ENCODE measurements at regions not wholly inside any gene's neighbourhood (a gene's known extent, or its start where the extent isn't known, plus 50 kb on each side); places are given as distances from the start of the nearest gene placed in this dataset.

DNA sequence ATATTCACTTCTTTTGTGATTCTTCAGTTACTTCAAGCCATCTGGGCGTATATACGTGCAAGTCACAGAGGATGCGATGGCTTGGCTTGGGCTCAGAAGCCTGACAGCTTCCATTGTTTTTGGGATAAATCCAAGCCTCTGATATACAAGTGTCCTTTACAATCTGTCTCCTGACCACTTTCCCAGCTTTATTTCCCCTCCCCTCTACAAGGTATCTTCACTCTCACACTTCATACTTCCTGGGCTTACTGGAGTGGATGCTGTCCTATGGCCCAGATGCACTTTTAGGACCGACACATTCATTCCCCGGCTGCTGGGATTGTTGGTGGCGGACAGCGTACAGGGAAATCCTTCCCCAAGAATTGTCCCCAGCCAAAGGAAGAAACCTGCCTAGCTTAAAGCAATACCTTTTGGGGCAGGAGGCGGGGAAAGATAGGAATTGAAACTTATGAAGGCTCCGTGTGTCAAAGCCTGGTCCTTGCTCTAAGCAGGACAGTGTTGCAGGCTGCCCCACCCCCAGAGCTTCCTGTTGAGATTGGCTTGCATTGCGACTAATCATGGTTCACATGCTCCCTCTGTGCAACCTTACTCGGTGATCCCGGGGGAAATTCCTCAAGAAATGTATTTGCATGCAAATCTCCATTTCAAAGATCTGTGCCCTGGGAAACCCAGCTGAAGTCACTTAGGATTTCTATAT lies 802.9 kb upstream of the ID2 start:
- TF ChIP-seq, protein P1, sequence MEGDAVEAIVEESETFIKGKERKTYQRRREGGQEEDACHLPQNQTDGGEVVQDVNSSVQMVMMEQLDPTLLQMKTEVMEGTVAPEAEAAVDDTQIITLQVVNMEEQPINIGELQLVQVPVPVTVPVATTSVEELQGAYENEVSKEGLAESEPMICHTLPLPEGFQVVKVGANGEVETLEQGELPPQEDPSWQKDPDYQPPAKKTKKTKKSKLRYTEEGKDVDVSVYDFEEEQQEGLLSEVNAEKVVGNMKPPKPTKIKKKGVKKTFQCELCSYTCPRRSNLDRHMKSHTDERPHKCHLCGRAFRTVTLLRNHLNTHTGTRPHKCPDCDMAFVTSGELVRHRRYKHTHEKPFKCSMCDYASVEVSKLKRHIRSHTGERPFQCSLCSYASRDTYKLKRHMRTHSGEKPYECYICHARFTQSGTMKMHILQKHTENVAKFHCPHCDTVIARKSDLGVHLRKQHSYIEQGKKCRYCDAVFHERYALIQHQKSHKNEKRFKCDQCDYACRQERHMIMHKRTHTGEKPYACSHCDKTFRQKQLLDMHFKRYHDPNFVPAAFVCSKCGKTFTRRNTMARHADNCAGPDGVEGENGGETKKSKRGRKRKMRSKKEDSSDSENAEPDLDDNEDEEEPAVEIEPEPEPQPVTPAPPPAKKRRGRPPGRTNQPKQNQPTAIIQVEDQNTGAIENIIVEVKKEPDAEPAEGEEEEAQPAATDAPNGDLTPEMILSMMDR (conservative IDR thresholded peaks at IDR 0.05; ENCODE audit: low read depth, low read length): no peak
- Histone ChIP-seq H2AFZ (ENCODE audit: low read depth) (no peak overlapping the region), H3K27ac (no peak overlapping the region)

DNA sequence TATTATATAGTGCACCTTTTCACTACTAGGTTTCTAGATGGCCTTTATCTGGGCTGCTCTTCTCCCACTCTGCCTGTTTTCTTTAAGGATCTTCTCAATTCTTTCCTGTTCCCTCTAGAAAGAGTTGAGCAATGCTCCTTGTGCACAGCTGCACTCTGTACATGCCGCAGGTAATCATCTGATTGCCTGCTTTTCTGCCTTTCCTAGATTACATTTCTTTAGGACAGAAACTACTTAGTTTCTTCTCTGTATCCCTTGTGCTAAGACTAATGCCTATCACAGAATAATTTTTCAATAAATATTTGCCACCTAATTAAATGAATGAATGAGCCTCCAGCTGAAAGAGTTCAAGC lies 802.4 kb upstream of the ID2 start:
- Histone ChIP-seq H3K27ac (no peak overlapping the region), H3K36me3 (ENCODE audit: insufficient read depth) (no peaks in the 10 kb centered on the region), H4K20me1 (ENCODE audit: insufficient read depth) (no peaks in the 10 kb centered on the region), H2AFZ (ENCODE audit: low read depth) (no peak overlapping the region), H3K4me1 (ENCODE audit: low read depth, poor library complexity, severe bottlenecking) (no peaks in the 10 kb centered on the region), H3K4me3 (IDR thresholded peaks at IDR 0.05; ENCODE audit: insufficient read depth, low read depth, low read length) (no peak overlapping the region), H3K79me2 (ENCODE audit: insufficient read depth, low read depth) (no peaks in the 10 kb centered on the region), H3K9ac (no peak overlapping the region), H3K4me2 (no peak overlapping the region), H3K27me3 (ENCODE audit: insufficient read depth, low read depth) (no peaks in the 10 kb centered on the region)
- TF ChIP-seq, protein P1 (conservative IDR thresholded peaks at IDR 0.05; ENCODE audit: low read depth, low read length): no peak

More for the DNA sequence above, 802.9 kb upstream of the ID2 start:
- Histone ChIP-seq H3K9ac (no peak overlapping the region), H3K36me3 (ENCODE audit: insufficient read depth) (no peaks in the 10 kb centered on the region), H3K4me1 (ENCODE audit: low read depth, poor library complexity, severe bottlenecking) (no peaks in the 10 kb centered on the region), H3K4me2 (no peak overlapping the region), H3K4me3 (IDR thresholded peaks at IDR 0.05; ENCODE audit: insufficient read depth, low read depth, low read length) (no peak overlapping the region), H3K27me3 (ENCODE audit: insufficient read depth, low read depth) (no peaks in the 10 kb centered on the region), H4K20me1 (ENCODE audit: insufficient read depth) (no peaks in the 10 kb centered on the region), H3K79me2 (ENCODE audit: insufficient read depth, low read depth) (no peaks in the 10 kb centered on the region)

DNA sequence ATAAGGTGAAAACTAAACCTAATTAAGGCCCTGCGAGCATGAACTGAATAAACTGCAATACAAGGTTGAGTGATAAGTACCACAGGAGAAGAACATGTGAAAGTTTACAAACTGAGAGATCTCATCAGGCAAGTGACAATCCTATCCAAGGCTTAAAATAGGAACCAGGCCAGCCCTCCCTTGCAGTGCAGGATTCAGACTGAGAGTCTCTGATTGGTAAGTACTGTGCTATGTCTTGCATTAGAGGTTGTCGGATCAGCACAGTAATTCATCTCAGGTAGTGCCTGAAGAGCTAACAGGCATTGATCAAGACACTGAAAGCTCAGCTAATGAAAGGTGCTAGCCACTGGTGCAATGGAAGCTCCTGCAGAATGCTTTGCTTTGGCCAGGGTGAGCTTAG lies 801.7 kb upstream of the ID2 start:
- H3K4me2 ChIP-seq: no peak overlapping the region

DNA sequence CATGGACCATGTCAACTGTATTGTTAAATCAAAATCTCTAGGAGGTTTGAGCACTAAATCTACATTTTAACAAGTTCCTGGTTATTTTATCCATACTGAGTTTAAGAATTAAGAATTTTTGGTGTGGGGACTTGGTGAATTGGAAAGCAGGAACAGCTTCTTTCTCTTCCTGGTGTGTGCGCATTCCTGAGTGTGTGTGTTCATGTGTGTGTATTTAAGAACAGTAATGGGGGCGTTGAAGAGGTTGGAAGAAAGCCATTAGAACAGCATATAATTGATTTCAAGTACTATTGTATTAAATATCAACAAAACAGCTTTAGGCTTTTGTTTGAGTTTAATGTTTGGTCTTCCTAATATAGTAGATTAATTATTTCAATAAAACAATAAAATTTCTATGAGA lies 801.3 kb upstream of the ID2 start:
- no peak overlapping the region for H3K4me2 ChIP-seq

More for the DNA sequence above, 801.7 kb upstream of the ID2 start:
- Histone ChIP-seq H4K20me1 (ENCODE audit: insufficient read depth) (no peaks in the 10 kb centered on the region), H3K27me3 (ENCODE audit: insufficient read depth, low read depth) (no peaks in the 10 kb centered on the region), H3K4me1 (ENCODE audit: low read depth, poor library complexity, severe bottlenecking) (no peaks in the 10 kb centered on the region), H3K9ac (no peak overlapping the region), H2AFZ (ENCODE audit: low read depth) (no peak overlapping the region), H3K36me3 (ENCODE audit: insufficient read depth) (no peaks in the 10 kb centered on the region), H3K27ac (no peak overlapping the region), H3K79me2 (ENCODE audit: insufficient read depth, low read depth) (no peaks in the 10 kb centered on the region), H3K4me3 (IDR thresholded peaks at IDR 0.05; ENCODE audit: insufficient read depth, low read depth, low read length) (no peak overlapping the region)
- TF ChIP-seq, protein P1 (conservative IDR thresholded peaks at IDR 0.05; ENCODE audit: low read depth, low read length): no peak

More for the DNA sequence above, 801.3 kb upstream of the ID2 start:
- Histone ChIP-seq H3K9ac (no peak overlapping the region), H3K36me3 (ENCODE audit: insufficient read depth) (no peaks in the 10 kb centered on the region), H3K79me2 (ENCODE audit: insufficient read depth, low read depth) (no peaks in the 10 kb centered on the region), H4K20me1 (ENCODE audit: insufficient read depth) (no peaks in the 10 kb centered on the region), H3K27me3 (ENCODE audit: insufficient read depth, low read depth) (no peaks in the 10 kb centered on the region), H3K27ac (no peak overlapping the region), H3K4me3 (IDR thresholded peaks at IDR 0.05; ENCODE audit: insufficient read depth, low read depth, low read length) (no peak overlapping the region), H3K4me1 (ENCODE audit: low read depth, poor library complexity, severe bottlenecking) (no peaks in the 10 kb centered on the region), H2AFZ (ENCODE audit: low read depth) (no peak overlapping the region)
- TF ChIP-seq, protein P1 (conservative IDR thresholded peaks at IDR 0.05; ENCODE audit: low read depth, low read length): no peak

Measured in KMS-11 (cell line).